Sigmoid colon (tissue), 4 donors: ENCODE measurements at regions not wholly inside any gene's neighbourhood (a gene's known extent, or its start where the extent isn't known, plus 50 kb on each side); places are given as distances from the start of the nearest gene placed in this dataset.

ENCODE experiments used
- CTCF ChIP-seq, 4 experiments: fragments of 450-650 bp in 3 of 4; fragments of 200-600 bp in 1 of 4; IDR thresholded peaks; one replicate each; pipeline ENCODE4 v1.5.1; 2016 to 2019; ENCODE audit warnings: antibody characterized with exemption in 4 of 4, mild to moderate bottlenecking in 3 of 4, moderate library complexity in 2 of 4
- EP300 ChIP-seq, 4 donors: sonication (generic); formaldehyde crosslinking; IDR thresholded peaks; one replicate each; pipeline ENCODE4 v1.6.1; 2017; ENCODE audit warnings: antibody characterized with exemption in 4 of 4
- POLR2A ChIP-seq, 2 donors: fragments of 450-650 bp; IDR thresholded peaks; one replicate each; pipeline ENCODE4 v1.6.1; 2016; ENCODE audit warnings: antibody characterized with exemption in 2 of 2, mild to moderate bottlenecking in 2 of 2, moderate library complexity in 2 of 2
- POLR2AphosphoS5 ChIP-seq, 4 donors: sonication (generic); formaldehyde crosslinking; IDR thresholded peaks; one replicate each; pipeline ENCODE4 v1.6.1; 2017; ENCODE audit warnings: antibody characterized with exemption in 4 of 4

DNA sequence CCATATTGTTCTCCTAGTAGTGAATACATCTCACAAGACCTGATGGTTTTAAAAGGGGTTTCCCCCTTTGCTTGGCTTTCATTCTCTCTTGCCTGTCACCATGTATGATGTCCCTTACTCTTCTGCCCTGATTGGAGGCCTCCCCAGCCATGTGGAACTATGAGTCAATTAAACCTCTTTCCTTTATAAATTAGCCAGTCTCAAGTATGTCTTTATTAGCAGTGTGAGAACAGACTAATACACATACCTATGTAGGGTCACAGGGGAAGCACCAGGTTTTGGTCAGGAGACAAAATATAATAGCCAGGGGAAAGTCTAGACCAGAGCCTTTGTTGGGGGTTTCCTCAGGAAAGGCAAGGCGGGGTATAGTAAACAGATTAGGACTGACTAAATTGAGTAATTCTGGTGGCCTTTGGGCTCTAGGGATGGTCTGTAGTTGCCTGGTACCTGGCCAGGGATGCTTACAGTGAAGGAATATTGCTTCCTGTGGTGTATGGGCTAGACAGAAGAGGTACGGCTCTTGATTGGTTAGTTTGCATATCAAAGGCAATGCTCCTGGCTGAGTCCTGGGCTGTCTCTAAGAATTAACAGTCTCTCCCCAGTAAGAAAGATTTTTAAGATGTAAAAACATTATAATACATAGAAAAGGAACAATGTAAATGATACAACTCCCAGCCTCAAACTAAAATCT lies 254.5 kb downstream of the ELAVL2 start:
- TF ChIP-seq CTCF (IDR thresholded peaks at IDR 0.05) (no peak), POLR2AphosphoS5 (IDR thresholded peaks at IDR 0.05) (no peak), POLR2A (IDR thresholded peaks at IDR 0.05) (no peak), EP300 (IDR thresholded peaks at IDR 0.05) (no peak)
